HT1080 (cell line): ENCODE measurements at regions not wholly inside any gene's neighbourhood (a gene's known extent, or its start where the extent isn't known, plus 50 kb on each side); places are given as distances from the start of the nearest gene placed in this dataset.

Experiments used
- DNase-seq: peaks from one replicate; pipeline ENCODE4 v3.0.0-alpha.2; 2015; ENCODE audit warnings: low read depth

DNA sequence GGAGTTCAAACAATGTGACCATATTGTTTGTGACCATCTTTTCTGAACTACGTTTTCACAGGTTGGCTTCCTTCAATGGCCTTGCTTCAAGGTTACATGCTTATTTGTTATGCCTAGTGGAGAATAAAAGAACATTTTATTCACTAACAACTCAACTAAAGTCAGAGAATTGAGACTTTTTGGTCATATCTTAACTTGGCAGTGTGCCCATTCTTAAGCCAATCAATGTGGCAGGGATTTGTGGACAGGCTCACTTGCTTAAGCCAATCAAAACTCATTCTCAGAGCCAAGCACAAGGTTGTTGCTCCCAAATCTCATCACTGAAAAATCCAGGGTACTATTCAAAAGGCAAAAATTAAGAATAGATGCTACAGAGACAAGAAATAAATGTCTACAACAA lies 455.8 kb upstream of the FAT3 start:
- DNase-seq, result no peak

DNA sequence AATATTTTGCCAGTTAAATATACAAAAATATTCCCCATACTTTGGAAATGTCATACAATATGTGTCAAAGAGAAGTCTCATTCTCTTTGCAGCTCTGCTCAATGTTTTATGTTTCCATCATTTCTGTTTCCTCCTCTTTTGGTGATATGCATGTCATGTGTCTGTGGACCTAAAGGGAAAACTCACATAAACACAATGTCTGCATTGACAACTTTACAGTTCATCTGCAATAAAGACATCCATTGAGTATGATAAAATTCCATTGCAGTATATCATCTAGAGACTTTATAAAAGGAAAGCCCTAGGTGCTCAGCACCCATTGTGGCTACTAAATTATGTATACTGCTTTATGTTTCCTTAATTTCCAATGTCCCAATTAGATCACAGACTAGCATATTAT lies 461.3 kb upstream of the FAT3 start:
- no peak for DNase-seq

DNA sequence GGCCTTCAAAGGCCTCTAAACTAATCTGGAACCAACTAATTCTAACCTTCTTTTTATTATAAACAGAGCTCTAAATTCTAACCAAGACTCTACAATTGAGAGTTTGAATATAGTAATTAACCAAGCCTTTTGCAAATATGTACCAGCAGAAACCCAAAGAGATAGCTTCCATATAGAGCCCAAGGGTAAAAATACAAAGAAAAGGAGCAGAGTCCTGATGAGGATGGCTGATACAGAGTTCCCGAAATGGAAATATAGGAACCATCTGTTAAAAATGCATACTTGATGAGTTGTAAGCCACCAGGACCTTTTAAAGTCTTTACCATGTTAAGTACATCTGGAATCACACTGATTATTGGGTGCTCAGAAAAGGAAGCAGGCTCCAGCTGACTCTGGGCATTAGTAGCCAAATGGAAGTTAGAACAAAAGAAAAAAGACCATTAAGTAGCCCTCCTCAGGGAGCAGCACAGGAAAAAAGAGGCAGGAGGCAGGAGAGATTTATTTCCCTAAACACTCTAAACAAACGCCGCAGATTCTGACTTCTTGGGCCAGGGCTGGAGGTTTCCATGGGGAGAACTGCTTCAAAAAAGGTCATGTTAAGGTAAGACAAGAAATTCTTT lies 463.1 kb upstream of the FAT3 start:
- DNase-seq, result no peak

DNA sequence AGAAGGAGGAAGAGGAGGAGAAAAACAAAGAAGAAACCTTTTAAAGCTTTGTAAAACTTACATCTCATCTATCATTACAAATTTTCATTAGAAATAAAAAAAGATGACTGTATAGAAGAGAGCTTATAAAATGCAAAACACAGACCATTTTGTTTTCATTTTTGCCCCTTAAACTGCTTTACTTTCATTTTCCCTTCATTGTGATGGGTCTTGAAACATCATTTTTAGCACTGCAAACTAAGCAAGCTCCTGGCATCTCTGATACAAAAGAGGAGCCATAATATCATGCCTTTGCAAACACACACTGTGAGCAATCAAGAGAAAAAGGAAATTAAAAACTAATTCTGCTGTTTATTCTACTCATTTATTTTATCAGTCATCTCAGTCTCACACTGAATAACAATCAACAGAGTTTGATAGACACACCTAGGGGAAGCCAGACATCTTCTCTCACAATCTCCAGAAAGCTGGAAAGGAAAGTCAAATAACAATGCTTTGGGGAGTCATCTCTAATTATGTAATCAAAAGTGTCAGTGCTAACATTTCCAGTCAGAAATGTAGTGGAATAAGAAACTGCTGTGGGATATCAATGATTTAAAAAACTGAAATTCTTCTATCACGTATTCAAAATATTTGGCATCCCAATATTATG lies 467.7 kb upstream of the FAT3 start:
- no peak for DNase-seq

DNA sequence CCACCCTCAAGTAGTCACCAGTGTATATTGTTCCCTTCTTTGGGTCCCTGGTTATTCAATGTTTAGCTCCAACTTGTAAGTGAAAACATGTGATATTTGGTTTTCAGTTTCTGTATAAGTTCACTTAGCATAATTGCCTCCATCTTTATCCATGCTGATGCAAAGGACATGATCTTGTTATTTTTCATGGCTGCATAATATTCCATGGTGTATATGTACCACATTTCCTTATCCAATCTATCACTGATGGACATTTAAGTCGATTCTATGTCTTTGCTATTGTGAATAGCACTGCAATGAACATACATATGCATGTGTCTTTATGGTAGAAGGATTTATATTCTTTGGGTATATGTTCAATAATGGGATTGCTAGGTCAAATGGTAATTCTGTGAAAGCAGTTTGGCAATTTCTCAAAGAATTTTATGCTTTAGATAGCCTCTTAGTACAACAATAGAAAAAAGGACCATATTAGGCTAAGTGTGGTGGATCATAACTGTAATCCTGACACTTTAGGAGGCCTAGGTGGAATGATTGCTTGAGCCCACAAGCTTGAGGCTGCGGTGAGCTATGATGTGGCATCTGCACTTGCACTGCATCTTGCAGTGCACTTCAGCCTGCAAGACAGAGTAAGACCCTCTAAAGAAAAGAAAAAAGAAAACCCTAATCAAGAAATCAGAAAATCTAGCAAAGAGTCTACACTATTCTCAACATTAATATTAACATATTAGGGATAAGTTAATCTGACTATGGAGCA lies 468.5 kb upstream of the FAT3 start:
- DNase-seq, result no peak

DNA sequence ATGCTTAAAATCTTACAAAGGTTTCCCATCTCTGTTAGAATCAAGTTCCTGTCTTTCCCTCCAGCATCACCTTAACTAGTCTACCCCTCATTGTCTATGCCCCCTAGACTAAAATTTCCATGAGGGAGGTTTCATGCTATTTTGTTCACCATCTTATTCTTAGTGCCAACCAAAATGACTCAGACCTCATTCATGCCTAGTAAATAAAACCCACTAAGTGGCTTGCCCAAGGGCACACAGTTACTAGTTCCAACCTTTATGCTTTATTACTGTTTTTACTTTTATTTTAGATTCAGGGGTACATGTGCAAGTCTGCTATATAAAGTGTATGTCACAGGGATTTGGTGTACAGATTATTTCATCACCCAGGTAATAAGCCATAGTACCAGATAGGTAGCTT lies 469.1 kb upstream of the FAT3 start:
- no peak for DNase-seq

DNA sequence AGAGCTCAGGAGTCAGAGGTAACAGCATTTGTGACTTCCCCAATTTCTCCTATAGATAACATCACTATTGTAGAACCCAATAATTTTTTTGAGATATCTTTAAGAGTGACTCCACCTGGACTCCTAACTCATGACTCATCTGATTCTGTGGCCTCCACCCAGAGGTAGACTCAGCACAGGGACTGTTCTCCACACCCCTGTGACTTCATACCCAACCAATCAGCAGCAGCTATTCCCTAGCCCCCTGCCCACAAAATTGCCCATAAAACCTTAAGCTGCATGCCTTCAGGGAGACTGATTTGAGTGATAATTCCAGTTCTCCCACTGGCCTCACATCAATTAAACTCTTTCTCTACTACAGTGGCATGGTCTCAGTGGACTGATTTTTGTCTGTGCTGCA lies 475.4 kb upstream of the FAT3 start:
- peak; percentile 33 for DNase-seq

DNA sequence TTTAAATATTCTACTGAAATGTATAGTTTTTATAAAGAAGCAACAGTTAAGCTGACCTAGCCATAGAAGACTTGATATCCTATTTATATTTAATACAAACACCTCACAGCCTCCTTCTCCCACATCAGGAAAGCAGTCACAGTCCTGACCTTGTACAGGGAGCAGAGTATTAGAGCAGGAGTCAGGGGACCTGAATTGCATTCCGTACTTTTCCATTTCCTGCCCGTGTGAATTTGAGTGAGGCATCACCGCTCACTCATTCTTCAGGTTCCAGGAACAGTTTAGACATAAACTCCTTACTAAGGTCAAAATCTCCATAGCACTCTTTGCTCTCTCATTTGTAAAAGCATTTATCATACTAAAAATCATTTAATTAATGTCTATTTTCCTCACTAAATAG lies 482.5 kb upstream of the FAT3 start:
- peak; percentile 44 for DNase-seq

DNA sequence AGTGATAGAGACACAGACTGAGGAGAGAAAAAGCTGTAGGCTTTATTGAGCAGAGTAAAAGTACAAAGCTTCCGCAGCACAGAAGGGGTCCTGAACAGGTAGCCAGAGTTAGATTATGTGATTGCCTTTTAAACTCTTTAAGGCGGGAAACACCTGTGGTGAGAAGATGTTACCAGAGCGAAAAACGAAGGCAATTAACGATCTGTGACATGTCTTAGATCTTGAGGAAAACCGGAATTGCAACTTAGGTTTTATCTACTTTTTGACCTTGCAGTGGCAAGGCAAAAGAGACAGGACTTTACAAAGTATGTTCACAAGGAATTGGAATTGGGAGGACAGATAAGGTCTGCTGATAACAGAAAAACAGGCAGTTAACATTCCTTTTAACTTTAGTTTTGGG lies 493.6 kb upstream of the FAT3 start:
- no peak for DNase-seq

DNA sequence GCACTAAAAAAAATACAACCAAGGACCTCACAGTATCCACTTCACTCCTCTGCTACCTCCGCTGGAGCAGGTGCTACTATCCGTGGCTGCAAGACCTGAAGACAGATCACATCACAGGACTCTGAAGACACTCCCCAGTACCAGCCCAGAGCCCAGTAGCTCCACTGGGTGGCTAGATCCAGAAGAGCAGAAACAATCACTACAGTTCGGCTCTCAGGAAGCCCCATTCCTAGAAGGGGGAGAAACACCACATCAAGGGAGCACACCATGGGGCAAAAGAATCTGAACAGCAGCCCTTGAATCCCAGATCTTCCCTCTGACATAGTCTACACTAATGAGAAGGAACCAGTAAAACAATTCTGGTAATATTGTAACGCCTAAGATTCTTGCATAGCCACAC lies 494.0 kb upstream of the FAT3 start:
- DNase-seq, result no peak

DNA sequence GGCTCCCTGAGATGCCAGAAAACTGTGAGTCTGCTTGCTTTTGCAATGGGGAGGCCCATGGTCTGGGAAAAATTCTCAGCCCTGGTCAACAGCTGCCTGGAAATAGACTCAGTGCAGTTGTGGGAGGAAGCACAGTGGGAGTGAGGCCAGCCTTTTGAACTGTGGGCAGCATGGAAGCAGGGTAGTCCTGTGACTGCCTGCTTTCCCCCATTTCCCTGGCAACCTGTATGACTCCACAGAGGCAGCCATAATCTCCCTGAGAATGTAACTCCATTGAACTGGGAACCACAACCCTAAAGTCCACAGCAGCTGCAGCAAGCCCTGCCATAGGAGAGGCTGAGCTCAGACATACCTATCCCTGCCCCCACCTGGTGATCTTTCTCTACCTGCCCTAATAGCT lies 494.6 kb upstream of the FAT3 start:
- peak; percentile 24 for DNase-seq

DNA sequence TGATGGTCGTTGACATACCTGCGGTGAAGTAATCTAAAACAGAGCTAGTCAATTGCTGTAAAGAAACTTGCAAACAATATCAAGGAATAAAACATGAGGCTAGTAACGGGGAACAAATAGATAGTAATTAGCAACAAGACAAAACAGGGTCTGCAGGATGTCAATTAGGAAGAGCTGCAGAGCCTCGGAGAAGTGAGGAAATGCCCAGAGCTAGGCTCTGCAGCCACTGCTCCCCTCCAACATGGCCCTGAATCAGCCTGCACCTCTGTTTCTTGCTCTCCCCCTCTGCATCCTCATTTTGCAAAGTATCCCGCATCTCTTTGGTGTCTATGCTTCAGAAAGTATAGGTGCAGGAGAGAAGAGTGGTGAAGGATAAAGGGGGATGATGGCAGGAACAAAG lies 507.4 kb upstream of the FAT3 start:
- no peak for DNase-seq

DNA sequence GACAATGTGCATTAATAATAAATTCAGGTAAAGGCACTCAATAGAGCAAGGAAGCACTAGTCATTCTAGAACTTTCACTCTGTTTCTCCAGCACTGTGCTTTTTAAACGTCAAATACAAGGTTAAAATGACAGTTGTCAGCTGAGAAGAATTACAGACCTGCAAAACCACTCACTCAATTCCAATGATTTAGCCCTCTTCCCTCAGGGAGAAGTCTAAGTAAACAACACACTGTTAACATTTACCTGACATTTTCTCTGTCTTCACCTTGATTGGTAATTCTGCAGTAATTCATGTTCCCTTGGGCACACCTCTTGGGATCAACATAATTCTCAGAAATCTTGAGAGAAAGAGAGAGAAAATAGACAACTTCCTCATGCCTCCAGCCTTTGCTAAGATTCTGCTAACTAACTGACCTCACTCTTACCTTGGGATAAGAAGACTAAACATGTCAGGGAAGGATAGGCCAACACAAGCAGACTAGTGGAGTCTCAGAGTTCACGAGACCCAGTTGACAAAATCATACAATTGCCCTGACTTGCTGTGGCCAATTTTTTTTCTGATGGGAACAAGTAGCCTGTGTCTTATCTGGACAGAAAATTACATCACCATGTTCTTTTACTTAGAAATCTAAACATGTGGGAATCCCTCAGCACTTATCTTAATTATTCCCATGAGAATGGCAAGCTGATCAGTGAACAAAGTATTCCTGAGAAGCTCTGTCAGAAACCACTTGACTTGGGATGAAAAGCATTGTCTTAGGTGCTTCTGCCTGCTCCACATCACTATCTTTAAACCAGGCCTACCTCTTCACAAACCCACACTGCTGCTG lies 516.8 kb upstream of the FAT3 start:
- DNase-seq, result no peak

DNA sequence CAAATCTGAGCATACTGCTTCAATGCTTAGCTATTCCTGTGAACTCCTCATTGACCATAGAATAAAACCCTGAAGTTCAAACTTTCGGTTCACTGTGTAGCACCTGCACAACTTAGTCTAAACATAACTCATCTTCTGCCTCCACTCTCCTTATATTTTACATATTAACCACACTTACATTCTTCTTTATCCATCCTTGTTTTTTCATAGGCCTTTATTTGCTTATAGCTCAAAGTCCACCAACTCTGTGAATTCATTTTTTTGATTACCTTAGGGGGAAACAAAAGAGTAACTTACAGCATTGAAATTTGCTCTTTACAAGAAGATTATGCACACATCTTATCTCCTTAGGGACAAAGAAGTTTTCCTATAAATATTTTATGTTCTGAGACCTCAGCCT lies 521.6 kb upstream of the FAT3 start:
- no peak for DNase-seq

DNA sequence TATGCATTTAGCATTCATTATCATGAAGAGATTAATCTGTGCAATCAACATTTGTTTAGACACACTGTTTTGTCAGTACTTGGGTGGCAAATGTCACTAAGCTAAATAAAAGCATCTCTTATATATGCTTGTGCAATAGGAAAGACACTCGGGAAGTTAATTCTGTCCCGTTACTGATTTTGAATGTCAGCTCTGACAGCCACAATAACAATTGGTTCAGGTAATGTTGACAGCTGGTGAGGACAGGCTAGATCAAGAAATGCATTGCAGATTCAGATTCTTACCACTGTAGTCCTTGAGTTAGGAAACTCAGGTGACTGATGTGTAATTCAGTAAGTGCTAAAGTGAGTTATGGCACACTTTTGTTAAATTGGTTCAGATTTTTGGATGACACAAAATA lies 523.8 kb upstream of the FAT3 start:
- no peak for DNase-seq

DNA sequence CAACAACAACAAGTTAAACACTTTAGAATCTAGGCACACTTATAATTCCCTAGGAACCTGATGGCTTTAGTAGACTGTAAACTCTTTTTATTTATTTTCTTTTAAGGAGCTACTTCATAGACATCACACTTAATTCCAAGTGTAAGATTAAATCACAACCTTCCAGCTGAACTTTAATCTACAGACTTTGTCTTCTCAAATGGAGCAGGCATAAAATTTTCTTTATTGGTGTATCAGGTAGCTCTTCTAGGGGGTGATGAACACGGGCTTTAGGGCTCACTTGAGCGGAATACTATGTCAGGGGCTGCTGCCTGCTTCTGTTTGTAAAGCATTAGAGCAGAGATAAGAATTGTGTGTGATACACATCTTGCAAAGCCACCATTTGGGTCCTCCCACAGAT lies 525.8 kb upstream of the FAT3 start:
- DNase-seq, result no peak

DNA sequence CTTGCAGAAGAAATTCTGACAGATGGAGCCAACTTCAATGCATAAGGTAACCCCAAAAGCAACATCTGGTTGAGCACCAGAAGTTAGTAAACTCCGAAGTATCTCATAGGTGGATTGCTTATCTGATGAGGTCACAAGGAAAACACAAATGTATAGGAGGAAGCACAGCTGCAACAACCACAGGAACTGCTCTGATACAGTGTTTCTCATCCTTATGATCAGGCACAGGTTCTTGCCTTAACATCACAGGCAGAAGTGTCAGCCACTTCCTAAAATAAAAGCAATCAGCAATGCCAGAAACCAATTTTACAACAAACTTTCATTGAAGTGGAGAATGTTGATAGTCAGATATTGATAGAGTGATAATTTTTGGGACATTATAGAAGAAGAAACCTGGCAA lies 530.3 kb upstream of the FAT3 start:
- DNase-seq, result no peak

DNA sequence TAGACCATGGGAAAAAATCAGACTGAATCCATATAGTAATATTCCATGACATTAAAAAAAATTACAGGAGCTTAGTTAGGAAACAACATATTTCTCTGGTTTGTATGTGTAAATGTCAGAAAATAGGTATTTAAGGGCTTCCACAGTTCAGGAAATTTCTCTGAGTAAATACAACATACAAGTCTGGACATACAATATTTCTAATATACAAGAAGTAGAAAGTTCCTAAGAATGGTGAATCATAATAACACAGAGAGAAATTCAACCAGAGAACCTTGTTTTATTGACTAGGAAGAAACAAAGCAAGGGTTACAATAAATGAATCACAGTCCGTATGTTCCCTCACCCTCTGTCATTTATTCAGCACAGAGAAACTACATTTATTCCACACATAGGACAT lies 532.7 kb upstream of the FAT3 start:
- no peak for DNase-seq

DNA sequence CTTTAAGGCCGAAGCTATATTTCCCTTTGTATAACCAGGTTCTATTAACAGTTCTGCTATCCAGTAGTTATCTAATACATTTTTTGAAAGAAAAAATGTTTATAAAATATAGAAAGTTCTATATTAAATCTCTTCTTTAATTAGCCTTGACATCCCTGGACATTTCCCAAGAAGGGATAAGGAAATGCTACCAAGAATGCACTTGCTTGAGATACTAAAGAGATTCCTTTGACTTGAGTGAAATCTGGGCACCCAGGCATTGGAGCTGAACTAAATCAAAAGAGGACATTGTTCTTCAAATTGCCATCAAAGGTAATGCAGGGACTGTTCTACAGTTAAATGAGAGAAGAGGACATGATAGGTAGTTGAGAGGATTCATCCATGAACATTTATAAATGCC lies 535.9 kb upstream of the FAT3 start:
- no peak for DNase-seq

DNA sequence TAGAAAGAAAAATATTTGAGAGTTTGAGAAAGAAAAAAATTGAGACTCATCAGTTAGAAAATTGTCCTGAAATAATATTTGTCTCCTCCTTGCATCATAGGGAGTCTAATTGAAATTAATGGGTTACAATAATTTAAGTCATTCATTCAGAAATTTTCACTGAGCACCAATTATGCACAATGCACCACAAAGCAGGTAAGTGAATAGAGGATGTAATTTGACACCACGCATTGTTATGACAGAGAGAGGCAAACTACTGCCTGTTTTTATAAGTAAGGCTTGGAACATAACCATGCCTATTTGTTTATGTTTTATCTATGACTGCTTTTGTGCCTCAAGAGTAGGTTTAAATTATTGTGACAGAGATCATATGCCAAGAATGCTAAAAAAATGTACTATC lies 537.9 kb upstream of the FAT3 start:
- DNase-seq, result no peak

DNA sequence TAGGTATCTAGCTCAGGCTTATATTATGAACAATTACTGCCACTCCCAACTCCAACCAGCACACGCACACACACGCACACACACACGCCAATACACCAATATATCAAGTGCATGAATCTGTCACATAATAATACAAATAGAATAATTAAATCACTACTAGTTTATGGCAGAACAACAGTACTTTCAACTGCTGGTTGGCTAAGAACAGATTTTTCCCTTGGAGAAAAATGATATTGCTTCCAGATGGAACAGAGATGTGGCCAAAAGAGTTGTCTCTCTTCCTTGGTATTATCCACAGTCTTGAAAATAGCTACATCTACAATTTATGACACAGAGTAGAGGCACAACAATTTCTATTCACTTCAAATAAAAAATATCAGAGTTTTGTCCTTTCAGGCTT lies 538.3 kb upstream of the FAT3 start:
- no peak for DNase-seq

DNA sequence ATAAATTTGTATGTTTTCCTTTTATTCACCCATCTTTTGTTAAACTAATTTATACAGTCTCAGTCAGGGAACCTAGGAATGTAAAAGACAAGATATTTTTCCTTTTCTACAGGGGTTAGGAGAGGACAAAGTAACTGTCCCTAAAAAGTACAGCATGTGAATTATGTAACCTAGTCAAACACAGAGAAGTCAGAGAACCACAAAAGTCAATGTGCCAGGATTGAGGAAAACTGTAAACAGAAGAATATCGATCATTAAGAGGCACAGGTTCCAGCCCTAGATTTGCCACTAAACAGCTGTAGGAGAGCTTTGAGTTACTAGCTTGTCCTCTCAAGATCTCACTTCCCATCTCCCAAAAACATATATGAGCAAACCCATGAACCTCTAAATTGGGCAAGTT lies 550.9 kb upstream of the FAT3 start:
- DNase-seq, result no peak
